HG03159 (cell line): ENCODE measurements at regions not wholly inside any gene's neighbourhood (a gene's known extent, or its start where the extent isn't known, plus 50 kb on each side); places are given as distances from the start of the nearest gene placed in this dataset.
"Not testable (repeated sequence)": the region's sequence is repeated elsewhere in the genome, so short reads cannot be mapped to it uniquely, and the experiment has no call there.

Experiments used
- ATAC-seq: cut with Tn5 transposase; IDR thresholded peaks from one replicate; pipeline ENCODE4 v1.9.1; 2021; ENCODE audit warnings: mild to moderate bottlenecking, moderate library complexity; ENCODE audit not compliant: unreplicated experiment

DNA sequence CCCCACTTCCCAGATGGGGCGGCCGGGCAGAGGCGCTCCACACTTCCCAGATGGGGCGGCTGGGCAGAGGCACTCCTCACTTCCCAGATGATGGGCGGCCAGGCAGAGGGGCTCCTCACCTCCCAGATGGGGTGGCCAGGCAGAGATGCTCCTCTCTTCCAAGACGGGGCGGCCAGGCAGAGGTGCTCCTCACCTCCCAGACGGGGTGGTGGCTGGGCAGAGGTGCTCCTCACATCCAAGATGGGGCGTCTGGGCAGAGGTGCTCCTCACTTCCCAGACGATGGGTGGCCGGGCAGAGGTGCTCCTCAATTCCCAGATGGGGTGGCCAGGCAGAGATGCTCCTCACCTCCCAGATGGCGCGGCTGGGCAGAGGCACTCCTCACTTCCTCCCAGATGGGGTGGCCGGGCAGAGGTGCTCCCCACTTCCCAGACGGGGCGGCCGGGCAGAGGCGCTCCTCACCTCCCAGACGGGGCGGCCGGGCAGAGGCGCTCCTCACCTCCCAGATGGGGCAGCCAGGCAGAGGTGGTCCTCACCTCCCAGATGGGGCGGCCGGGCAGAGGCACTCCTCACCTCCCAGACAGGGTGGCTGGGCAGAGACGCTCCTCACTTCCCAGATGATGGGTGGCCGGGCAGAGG lies 275.2 kb downstream of the LIPI start:
- ATAC-seq = not testable (repeated sequence)

DNA sequence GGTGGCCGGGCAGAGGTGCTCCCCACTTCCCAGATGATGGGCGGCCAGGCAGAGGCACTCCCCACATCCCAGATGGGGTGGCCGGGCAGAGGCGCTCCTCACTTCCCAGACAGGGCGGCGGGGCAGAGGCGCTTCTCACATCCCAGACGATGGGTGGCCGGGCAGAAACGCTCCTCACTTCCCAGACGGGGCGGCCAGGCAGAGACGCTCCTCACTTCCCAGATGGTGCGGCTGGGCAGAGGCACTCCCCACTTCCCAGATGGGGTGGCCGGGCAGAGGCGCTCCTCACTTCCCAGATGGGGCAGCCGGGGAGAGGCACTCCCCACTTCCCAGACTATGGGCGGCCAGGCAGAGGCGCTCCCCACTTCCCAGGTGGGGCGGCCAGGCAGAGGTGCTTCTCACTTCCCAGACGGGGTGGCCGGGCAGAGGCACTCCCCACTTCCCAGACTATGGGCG lies 275.8 kb downstream of the LIPI start:
- ATAC-seq = not testable (repeated sequence)

DNA sequence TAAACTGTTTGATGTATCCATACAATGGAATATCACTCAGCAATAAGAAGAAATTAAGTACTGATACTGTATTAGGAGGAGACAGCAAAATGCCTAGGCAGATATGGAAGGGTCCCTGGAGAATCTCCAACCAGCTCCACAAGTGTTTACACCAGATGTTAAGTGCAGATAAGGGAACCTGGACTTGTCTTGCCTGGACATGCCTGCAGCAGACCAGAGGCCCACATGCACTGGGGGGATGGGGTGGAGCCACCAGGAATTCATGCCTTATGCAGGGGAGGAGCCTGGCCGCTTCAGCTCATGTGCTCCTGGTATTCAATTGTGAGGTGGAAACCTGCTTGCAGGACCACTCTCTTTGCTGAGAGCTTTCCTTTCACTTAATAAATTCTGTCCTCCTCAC lies 287.6 kb downstream of the LIPI start:
- not testable (repeated sequence) for ATAC-seq

DNA sequence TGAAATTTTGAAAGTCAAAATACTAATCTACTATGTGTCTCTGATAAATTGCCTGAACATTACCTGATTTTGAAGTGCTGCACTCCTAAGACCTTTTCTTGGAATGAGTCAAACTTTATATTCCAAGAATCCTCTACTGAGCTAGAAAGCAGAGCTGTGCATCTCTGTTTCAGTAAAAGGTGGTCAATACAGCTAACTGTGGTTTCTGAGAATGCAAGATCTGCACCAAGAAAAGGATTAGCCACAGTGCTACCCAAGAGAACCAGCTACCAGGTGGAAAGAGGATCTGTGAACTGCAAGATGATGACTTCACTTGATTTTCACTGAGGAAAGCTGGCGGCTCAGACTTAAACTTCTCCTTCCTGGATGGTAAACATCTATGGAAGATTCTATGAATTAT lies 289.3 kb downstream of the LIPI start:
- not testable (repeated sequence) for ATAC-seq

DNA sequence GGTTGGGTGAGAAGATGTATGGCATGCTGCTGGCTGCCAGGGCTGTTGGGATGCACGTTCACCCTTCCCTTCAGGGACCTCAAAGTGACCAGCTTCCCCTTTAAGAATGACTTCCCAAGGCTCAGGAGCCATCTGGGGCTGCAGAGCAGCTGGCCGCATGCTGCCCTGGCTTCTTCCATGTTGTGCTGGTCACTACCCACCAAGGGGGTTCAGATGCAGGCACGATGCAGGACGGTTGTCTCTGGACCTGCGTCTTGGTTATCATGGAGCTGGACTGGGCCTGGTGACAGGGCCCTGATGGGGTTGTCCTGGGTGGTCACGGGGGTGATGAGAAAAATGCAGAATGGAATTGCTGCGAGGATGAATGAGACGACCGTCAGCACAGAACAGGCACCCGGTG lies 297.8 kb downstream of the POTED start:
- ATAC-seq = not testable (repeated sequence)

DNA sequence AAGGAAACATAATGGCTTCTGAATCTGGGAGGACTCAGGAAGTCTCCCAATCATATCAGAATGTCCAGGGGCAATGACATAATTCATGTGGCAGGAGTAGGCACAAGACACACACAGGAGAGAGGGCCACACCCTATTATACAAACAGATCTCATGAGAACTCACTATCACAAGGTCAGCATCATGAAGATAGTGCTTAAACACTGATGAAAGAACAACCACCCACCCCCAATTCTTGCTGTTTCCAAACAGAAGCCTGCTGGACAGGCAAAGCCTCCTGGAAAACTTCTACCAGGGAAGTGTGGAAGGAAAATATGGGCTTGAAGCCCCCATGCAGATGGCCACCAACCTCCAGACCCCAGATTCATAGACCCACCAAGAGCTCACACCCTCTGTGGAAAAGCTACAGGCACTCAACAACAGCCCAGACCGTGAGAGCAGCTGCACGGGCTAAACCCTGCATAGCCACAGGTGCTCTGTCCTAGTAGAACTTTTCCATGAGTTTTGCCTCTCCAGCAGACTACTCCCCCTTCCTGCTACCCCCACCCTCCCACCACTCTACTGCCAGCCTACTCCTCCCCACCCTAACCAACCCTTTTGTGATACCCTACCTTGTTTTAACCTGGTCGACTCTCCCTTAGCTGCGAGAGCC lies 287.1 kb downstream of the POTED start:
- ATAC-seq = not testable (repeated sequence)

DNA sequence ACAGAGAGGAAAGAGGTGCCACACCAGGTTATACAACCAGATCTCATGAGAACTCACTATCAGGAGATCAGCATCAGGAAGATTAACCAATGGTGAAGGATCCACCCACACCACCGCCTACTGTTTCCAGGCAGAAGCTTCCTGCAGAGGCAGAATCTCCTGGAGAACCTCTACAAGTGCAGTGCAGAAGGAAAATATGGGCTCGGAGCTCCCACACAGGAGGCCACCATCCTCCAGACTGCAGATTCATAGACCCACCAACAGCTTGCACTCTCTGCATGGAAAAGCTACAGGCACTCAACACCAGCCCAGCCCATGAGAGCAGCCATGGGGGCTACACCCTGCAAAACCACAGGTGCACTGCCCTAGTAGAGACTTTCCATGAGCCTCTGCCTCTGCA lies 284.0 kb downstream of the POTED start:
- ATAC-seq = not testable (repeated sequence)

DNA sequence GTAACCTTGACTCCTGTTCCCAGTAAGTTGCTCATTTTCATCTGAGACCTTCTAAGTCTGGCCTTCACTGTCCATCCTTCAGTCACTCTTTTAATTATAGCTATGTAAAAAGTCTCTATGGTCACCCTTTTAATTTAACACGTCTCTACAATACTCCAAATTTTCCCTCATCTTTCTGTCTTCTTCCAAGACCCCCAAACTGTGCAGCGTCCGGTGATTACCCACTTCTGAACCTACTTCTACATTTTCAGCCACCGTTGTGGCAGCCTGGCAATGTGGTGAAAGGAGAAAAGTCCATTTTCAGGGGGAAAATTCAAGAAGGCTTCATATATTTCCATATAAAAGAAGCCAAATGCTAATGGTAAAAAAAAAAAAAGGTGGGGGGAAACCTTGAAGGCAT lies 283.4 kb downstream of the POTED start:
- not testable (repeated sequence) for ATAC-seq

DNA sequence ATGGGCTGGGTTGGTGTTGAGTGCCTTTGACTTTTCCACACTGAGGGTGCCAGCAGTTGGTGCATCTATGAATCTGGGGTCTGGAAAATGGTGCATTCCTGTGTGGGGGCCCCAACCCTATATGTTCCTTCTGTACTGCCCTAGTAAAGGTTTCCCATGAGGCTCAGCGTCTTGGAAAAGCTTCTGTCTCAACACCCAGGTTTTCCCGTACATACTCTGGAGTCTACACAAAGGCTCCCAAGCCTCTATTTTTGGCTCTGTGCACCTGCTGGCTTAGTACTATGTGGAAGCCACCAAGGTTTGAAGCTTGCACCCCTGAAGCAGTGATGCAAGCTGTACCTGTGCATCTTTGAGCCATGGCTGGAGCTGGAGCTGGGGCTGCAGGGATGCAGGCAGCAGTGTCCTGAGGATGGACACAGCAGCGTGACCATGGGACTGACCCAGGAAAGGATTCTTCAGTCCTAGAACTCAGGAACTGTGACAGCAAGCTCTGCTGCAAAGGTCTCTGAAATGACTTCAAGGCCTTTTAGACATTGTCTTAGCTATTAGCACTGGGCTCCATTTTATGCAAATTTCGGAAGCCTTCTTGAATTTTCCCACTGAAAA lies 282.7 kb downstream of the POTED start:
- ATAC-seq = not testable (repeated sequence)

DNA sequence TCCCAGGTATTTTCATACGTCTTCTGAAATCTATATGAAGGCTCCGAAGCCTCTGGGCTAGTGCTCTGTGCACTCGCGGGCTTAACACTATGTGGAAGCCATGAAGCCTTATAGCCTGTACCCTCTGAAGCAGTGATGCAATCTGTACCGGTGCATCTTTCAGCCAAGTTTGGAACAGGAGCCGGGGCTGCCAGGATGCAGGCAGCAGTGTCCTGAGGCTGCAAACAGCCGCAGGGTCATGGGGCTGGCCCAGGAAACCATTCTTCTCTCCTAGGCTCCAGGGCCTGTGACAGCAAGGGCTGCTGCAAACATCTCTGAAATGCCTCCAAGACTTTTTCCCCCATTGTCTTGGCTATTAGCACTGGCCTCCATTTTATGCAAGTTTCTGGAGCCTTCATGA lies 279.6 kb downstream of the POTED start:
- ATAC-seq = not testable (repeated sequence)

DNA sequence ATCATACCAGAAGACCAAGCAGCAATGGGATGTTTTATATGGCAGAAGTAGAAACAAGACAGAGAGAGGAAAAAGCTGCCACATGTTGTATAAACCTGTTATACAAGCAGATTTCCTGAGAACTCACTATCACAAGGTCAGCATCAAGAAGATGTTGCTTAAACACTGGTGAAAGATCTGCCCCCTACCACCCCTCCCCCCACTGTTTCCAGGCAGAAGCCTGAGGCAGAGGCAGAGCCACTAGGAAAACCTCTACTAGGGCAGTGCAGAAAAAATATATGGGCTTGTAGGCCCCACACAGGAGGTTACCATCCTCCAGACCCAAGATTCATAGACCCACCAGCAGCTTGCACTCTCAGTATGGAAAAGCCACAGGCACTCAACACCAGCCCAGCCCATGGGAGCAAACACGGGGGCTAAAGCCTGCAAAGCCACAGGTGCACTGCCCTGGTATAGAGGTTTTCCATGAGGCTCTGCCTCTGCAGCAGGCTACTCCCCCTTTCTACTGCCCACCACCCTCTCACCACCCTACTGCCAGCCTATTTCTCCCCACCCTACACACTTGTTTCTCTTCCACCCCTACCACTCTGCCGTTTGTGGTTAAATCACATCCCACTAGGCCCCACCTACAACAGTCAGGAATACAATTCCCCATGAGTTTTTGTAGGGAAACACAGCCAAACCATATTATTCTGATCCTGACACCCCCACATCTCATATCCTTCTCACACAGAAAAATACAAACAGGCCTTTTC lies 274.2 kb downstream of the POTED start:
- ATAC-seq = not testable (repeated sequence)

DNA sequence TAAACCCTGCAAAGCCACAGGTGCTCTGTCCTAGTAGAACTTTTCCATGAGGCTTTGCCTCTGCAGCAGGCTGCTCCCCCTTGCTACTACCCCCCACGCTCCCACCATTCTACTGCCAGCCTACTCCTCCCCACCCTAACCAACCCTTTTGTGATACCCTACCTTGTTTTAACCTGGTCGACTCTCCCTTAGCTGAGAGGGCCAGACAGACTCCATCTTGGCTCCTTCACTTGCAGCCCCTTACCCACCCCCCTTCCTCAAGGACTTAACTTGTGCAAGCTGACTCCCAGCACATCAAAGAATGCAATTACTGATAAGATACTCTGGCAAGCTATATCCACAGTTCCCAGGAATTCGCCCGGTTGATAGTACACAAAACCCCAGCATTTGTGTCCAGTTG lies 267.9 kb downstream of the POTED start:
- not testable (repeated sequence) for ATAC-seq

DNA sequence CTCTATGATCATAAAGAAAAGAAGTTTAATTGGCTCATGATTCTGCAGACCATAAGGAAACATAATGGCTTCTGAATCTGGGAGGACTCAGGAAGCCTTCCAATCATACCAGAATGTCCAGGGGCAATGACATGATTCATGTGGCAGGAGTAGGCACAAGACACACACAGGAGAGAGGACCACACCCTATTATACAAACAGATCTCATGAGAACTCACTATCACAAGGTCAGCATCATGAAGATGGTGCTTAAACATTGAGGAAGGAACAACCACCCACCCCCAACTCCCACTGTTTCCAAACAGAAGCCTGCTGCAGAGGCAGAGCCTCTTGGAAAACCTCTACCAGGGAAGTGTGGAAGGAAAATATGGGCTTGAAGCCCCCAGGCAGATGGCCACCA lies 267.4 kb downstream of the POTED start:
- not testable (repeated sequence) for ATAC-seq

DNA sequence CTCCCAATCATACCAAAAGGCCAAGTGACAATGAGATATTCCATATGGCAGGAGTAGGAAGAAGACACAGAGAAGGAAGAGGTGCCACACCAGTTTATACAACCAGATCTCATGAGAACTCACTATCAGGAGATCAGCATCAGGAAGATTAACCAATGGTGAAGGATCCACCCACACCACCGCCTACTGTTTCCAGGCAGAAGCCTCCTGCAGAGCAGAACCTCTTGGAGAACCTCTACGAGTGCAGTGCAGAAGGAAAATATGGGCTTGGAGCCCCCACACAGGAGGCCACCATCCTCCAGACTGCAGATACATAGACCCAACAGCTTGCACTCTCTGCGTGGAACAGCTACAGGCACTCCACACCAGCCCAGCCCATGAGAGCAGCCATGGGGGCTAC lies 264.4 kb downstream of the POTED start:
- not testable (repeated sequence) for ATAC-seq

DNA sequence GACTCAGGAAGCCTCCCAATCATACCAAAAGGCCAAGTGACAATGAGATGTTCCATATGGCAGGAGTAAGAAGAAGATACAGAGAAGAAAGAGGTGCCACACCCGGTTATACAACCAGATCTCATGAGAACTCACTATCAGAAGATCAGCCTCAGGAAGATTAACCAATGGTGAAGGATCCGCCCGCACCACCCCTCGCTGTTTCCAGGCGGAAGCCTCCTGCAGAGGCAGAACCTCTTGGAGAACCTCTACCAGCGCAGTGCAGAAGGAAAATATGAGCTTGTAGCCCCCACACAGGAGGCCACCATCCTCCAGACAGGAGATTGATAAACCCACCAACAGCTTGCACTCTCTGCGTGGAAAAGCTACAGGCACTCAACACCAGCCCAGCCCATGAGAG lies 245.1 kb downstream of the POTED start:
- no peak for ATAC-seq

DNA sequence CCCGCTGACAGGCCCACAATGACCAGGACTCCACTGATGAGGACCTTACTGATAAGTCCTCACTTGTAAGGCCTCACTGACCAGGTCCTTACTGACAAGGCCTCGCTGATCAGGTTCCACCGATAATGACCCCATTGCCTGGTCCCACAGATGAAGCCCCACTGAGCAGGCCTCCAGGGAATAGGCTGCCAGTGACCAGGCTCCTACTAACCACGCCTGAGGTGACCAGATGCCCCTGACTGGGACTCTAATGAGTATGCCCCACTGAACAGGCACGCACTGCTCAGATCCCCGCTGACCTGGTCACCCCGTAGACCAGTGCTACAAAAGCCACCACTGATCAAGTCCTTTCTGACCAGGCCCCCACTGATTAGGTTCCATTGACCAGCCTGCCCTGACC lies 241.2 kb downstream of the POTED start:
- ATAC-seq = not testable (repeated sequence)

DNA sequence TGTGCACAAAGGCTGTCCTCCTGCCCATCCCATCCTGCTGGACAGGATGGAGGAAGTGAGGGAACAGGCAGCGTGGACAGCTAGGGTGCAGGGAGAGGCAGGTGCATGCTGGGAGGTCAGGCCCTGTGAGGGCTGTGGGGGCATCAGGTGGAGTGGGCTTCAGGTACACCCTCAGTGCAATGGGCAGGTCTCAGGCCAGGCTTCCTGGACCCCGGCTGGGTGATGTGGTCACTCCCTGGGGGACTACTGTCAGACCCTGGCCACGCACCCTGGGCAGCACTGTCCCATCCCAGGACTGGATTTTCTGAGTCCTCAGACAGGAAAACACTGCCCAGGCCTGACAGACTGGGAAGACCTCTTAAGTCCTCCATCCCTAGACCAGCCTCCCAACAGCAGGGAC lies 239.9 kb downstream of the POTED start:
- not testable (repeated sequence) for ATAC-seq

DNA sequence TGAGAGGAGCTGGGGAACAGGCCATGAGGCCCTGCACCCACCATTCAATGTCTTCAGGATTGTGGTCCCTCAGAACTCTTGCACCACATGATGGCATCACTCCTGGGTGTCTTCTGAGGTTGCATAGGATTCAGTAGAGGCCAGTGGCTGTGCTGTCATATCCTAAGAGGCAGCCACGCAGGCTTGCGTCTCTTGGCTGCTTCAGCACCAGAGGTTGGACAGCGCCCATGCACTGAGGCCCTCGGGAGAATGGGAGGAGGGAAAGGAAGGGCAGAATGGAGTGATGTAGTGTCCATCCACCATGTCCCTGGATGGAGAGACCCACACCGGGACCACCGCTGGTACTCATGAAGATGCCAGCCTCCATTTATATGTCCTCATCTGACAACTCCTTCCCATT lies 237.1 kb downstream of the POTED start:
- not testable (repeated sequence) for ATAC-seq

DNA sequence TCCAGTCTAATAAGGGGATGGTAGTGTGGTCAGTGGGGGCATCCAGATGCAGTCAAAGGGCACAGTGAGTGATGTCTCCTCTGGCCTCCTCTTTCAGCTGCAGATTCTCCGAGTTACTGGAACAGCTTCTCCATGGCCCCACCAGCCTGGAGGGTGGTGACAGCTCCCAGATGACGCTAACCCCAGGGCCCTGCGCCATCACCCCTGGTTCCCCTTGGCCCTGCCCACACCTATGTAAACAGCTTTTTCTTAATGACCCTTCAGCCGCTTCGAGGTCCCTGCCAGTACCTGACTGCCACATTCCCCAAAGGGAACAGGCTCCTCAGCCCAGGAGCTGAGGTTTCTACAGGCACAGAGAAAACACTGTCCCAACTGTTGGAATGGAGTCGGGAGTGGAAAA lies 235.0 kb downstream of the POTED start:
- not testable (repeated sequence) for ATAC-seq

DNA sequence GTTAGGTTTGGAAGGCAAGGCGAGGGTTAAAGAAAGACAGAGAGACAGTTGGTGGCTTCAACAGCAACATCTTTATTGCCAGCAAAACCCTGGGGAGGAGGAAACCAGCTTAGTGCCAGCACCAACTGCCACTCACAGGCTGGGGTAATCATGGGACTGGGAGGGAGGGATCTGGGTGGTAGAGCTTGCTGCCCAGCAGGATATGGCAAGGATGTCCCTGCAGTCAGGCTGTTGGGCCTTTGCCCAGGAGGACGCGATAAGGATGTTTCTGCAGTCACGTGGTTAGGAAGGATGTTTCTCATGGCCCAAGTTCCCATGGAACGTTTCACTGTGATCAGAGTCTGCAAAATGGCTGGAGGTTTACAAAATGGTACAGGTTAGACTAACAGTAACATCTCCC lies 233.5 kb downstream of the POTED start:
- not testable (repeated sequence) for ATAC-seq

DNA sequence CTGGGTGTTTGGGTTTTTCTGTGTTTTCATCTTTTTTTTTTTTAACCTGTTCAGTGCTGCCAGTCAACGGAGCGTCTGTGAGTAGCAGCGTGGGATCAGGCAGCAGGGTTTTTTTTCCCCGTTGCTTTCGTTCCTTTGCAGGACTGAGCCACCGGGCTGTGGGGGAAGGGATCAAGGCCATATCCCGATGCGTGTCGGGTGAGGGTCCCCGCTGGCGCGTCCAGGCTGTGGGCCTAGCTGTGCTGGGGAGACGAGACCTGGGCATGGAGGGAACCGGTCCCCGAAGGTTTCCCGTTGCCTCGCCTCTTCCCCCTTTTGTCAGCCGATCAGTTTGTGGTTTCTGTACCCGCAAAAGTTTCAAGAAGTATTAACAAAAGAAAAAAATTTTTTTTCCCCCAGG lies 218.1 kb downstream of the POTED start:
- ATAC-seq = not testable (repeated sequence)
